OCI-M1 (cell line): ENCODE measurements at regions not wholly inside any gene's neighbourhood (a gene's known extent, or its start where the extent isn't known, plus 50 kb on each side); places are given as distances from the start of the nearest gene placed in this dataset.

Experiments
- DNase-seq: peaks from one replicate; lab custom pipeline; 2025; lab: John Stamatoyannopoulos, UW

DNA sequence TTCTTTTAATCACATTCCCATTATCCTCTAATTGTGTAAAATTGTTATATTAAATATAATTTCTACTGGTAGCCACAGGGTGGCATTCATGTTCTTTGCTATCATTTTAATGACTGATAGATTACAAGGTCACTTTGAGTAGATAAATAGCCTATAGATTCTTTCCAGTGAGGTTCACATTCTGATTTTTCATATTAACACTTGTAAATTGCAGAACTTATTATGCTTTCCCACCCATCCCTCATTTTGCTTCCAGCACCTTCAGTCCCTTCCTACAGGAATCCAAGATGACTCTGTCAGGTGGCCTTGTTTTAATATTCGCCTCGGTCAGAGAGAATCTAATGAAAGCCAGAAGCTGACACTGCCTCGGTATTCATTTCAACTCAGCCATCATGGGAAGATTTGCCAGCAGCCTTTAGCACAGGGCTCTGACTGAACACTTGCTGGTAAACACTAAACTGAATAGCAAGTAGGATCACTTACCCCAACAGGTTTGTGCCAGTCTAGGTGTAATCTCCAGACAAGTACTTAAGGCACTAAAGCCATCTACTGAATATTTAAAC, 101.2 kb upstream of the FSHR start:
- DNase-seq: peak; percentile 28

GRCh38 chr2:49254401-49254800, 100.1 kb upstream of the FSHR start:
- DNase-seq: no peak

- no peak for DNase-seq
Observed at GRCh38 chr2:49251766-49252165, 97.5 kb upstream of the FSHR start.

GRCh38 chr2:49251251-49251650, 96.9 kb upstream of the FSHR start:
- no peak for DNase-seq

DNA sequence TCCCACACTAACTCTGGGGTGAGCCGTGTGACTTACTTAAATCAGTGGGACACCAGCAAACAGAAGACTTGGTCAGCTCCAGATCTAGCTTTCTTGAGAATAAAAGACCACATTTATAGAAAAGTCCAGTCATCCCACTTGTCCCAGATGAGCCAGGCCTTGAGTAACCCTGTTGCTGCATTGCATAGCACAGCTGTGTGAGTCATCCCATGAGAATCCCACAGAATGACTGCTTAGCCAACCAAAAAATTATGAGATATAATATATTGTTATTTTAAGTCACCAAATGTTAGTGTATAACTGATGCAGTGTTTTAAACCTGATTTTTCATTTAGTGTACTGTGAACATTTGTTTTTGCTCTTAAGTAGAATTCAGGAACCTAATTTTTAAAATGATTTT, 94.2 kb upstream of the FSHR start:
- peak; percentile 4 for DNase-seq

GRCh38 chr2:49241991-49242390, 87.7 kb upstream of the FSHR start:
- no peak for DNase-seq

DNA sequence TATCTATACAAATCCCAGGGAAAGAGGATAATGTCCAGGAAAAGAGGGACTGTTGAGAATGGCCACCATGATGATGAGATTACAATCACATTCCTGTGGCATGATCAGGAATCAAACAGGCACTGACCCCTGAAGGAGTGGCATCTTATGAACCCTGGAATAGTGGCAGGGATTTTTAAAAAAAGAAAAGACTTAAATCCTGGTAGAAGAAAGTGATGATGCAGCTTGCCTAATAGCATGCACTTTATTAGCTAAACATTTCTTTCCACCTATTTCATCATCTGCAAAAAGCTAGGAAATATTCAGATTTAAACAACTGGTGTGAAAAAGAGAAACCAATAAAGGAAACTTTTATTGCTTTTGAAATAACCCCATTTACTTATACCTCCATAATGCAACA, 87.2 kb upstream of the FSHR start:
- DNase-seq: no peak

GRCh38 chr2:49240608-49241007, 86.3 kb upstream of the FSHR start:
- DNase-seq: no peak

DNA sequence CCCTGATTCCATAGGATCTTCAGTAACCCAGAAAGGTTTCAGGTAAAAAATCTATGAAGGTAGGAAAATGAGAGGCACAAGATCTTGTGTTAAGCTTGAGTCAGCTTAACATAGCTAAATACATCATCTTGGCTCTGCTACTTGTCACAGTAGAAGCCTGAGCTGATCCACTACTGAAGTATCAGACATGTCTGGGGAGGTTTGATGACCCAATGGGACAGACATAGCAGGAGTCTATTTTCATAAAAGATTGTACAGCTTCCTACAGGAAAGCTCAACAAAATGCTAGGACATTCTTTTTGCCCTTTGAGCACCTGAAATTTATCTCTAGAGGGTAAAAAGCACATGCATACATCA, 84.3 kb upstream of the FSHR start:
- DNase-seq: no peak

GRCh38 chr2:49237867-49238603, 83.7 kb upstream of the FSHR start:
- DNase-seq: no peak

GRCh38 chr2:49236316-49236715, 82.0 kb upstream of the FSHR start:
- DNase-seq: no peak

GRCh38 chr2:49226360-49226759, 72.0 kb upstream of the FSHR start:
- no peak for DNase-seq

DNA sequence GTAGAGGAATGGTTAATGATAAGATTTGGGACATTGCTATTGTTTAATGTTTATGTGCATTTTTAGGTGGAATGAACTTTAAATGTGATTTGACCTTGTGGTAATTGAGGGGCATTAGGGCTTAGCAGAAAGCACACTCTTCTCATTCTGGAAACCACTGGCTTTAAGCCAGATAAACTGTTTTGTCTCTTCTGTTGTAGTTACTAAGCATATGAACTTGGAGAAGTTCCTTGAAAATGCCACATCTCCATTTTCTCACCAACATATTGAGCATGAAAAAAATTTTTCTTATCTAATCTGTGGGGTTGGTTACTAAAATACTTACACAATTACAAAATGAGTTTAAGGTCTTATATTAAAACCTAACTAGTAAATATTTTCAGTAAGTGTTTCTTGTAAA, 70.8 kb upstream of the FSHR start:
- no peak for DNase-seq

- DNase-seq: no peak
Observed at GRCh38 chr2:49224426-49225010, 70.2 kb upstream of the FSHR start.

DNA sequence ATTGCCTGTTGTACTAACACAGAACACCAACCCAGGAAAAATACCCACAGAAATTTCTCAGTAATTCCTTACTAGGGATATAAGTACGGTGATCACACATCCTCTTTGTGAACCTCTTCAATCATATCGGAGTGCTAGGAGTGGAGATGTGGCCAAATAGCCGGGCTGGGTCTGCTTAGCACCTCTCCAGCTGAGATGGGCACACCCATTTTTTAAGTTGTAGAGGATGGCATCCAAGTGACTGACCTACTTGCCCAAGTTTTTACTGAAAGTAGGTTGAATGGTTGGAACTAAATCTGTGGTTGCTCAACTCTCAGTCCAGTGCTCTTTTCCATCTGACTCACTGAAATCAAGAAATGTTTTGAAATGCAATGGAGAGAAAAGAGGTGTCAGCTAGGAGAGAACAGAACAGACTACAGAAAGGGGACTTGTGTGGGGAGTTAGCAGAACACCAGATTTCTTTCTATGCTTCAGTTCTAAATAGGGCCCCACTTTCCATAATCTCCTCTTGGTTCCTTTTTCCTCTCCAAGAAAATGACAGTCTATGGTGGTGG, 68.7 kb upstream of the FSHR start:
- no peak for DNase-seq

DNA sequence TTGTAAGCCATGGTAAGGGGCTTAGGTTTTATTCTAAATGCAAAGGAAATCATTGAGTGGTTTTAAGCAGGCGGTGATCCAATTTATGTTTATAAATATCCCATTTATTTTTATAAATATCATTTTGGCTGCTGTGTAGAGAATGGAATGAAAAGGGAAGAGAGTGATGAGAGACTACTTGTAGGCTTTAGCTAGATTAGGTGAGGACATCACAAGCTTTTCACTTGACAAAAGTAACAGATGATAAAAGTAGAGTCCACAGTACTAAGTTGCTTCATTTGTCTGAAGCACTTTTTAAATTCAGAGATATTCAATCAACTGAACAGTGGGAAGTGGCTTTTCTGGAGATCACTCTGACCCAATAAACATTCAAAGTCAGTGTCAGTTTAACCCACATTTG, 65.4 kb upstream of the FSHR start:
- DNase-seq: no peak

DNA sequence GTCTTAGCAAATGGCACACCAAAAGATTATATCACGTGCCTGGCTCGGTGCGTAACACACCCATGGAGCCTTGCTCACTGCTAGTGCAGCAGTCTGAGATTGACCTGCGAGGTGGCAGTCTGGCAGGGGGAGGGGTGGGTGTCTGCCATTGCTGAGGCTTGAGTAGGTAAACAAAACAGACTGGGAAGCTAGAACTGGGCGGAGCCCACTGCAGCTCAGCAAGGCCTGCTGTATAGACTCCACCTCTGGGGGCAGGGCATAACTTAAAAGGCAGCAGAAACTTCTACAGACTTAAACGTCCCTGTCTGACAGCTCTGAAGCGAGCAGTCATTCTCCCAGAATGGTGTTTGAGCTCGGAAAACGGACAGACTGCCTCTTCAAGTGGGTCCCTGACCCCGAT, 55.9 kb upstream of the FSHR start:
- DNase-seq: peak; percentile 8

DNA sequence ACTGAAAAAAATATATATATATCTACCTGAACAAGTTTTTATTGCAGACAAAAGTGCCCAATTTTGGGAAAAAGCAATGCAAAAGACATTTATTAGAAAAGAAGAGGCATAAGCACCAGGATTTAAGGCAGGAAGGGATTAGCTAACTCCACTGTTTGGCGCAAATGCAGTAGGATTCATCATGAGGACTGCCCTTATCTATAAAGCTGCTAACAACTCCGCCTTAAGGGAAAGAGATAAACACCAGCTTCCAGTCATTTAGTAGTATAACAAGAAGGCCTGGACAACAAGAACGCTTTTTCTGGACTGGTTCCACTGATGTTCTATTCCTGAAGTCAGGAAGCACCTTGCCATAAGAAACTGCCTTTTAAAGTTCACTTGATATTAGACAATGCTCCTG, 52.9 kb upstream of the FSHR start:
- DNase-seq: no peak
